ENCODE measurements at regions not wholly inside any gene's neighbourhood (a gene's known extent, or its start where the extent isn't known, plus 50 kb on each side); places are given as distances from the start of the nearest gene placed in this dataset.
A peak's percentile ranks its signal among the peaks of the same experiment; 100 is the strongest.

- Histone ChIP-seq H3K36me3 (replicated peaks; ENCODE audit: insufficient read depth, low read depth) (no peaks in the 10 kb centered on the region), H4K20me1 (ENCODE audit: insufficient read depth, poor library complexity, severe bottlenecking) (no peaks in the 10 kb centered on the region), H3K27ac (no peak overlapping the region), H3K9me2 (replicated peaks; ENCODE audit: insufficient read depth) (no peaks in the 10 kb centered on the region), H3K79me2 (no peaks in the 10 kb centered on the region), H3K4me2 (no peak overlapping the region), H2AFZ (no peak overlapping the region), H3K27me3 (no peaks in the 10 kb centered on the region), H3K4me1 (ENCODE audit: insufficient read depth) (no peaks in the 10 kb centered on the region), H3K4me3 (no peak overlapping the region), H3K9me3 (ENCODE audit: low read depth) (no peaks in the 10 kb centered on the region)
- DNase-seq (ENCODE audit: low spot score): no peak
- 67% methylated on average over 4 of the region's 4 CpGs for WGBS (ENCODE audit: low lambda C conversion rate, missing lambda C conversion rate)
- TF ChIP-seq CTCF (IDR thresholded peaks at IDR 0.05; ENCODE audit: poor library complexity): no peak
- no peak for TF ChIP-seq EZH2 (IDR thresholded peaks at IDR 0.05; ENCODE audit: borderline replicate concordance)
These were observed 1587.1 kb downstream of the PCDH9 start for GRCh38 chr13:65642996-65643395.

- Histone ChIP-seq H4K20me1 (ENCODE audit: insufficient read depth, poor library complexity, severe bottlenecking) (no peaks in the 10 kb centered on the region), H3K4me1 (ENCODE audit: insufficient read depth) (no peaks in the 10 kb centered on the region), H3K27ac (no peak overlapping the region), H3K79me2 (no peaks in the 10 kb centered on the region), H3K9me2 (replicated peaks; ENCODE audit: insufficient read depth) (no peaks in the 10 kb centered on the region), H3K4me2 (no peak overlapping the region), H3K9me3 (ENCODE audit: low read depth) (no peaks in the 10 kb centered on the region), H3K36me3 (replicated peaks; ENCODE audit: insufficient read depth, low read depth) (no peaks in the 10 kb centered on the region), H3K4me3 (no peak overlapping the region), H2AFZ (no peak overlapping the region), H3K27me3 (no peaks in the 10 kb centered on the region)
- no peak for DNase-seq (ENCODE audit: low spot score)
- no peak for TF ChIP-seq EZH2phosphoT487 (IDR thresholded peaks at IDR 0.05; ENCODE audit: low read depth, severe bottlenecking, unreplicated experiment)
- TF ChIP-seq CTCF (IDR thresholded peaks at IDR 0.05; ENCODE audit: poor library complexity): no peak
- TF ChIP-seq EZH2 (IDR thresholded peaks at IDR 0.05; ENCODE audit: borderline replicate concordance): no peak
These were observed 1587.8 kb downstream of the PCDH9 start for GRCh38 chr13:65642301-65642700.

GRCh38 chr13:65638572-65639168 lies 1591.5 kb downstream of the PCDH9 start:
- H3K36me3 ChIP-seq (replicated peaks; ENCODE audit: insufficient read depth, low read depth): no peaks in the 10 kb centered on the region
- no peaks in the 10 kb centered on the region for H3K9me2 ChIP-seq (replicated peaks; ENCODE audit: insufficient read depth)
- H3K4me2 ChIP-seq: no peak overlapping the region
- no peaks in the 10 kb centered on the region for H3K9me3 ChIP-seq (ENCODE audit: low read depth)
- TF ChIP-seq EZH2 (IDR thresholded peaks at IDR 0.05; ENCODE audit: borderline replicate concordance) (no peak), CTCF (IDR thresholded peaks at IDR 0.05; ENCODE audit: poor library complexity) (peak; percentile 66), EZH2phosphoT487 (IDR thresholded peaks at IDR 0.05; ENCODE audit: low read depth, severe bottlenecking, unreplicated experiment) (no peak)
- no peaks in the 10 kb centered on the region for H3K79me2 ChIP-seq
- WGBS (ENCODE audit: low lambda C conversion rate, missing lambda C conversion rate): 32% methylated on average over 2 of the region's 2 CpGs
- H3K27me3 ChIP-seq: no peaks in the 10 kb centered on the region
- H3K4me1 ChIP-seq (ENCODE audit: insufficient read depth): no peaks in the 10 kb centered on the region
- no peak overlapping the region for H2AFZ ChIP-seq
- H3K27ac ChIP-seq: no peak overlapping the region
- peak; percentile 60 for DNase-seq (ENCODE audit: low spot score)
- no peak overlapping the region for H3K4me3 ChIP-seq
- H4K20me1 ChIP-seq (ENCODE audit: insufficient read depth, poor library complexity, severe bottlenecking): no peaks in the 10 kb centered on the region

GRCh38 chr13:65633806-65634205 lies 1596.3 kb downstream of the PCDH9 start:
- Histone ChIP-seq H4K20me1 (ENCODE audit: insufficient read depth, poor library complexity, severe bottlenecking) (no peaks in the 10 kb centered on the region), H3K27ac (no peak overlapping the region), H3K4me1 (ENCODE audit: insufficient read depth) (no peaks in the 10 kb centered on the region), H3K9me3 (ENCODE audit: low read depth) (no peaks in the 10 kb centered on the region), H3K4me2 (no peak overlapping the region), H2AFZ (no peak overlapping the region), H3K27me3 (no peaks in the 10 kb centered on the region), H3K9me2 (replicated peaks; ENCODE audit: insufficient read depth) (no peaks in the 10 kb centered on the region), H3K36me3 (replicated peaks; ENCODE audit: insufficient read depth, low read depth) (no peaks in the 10 kb centered on the region), H3K79me2 (no peaks in the 10 kb centered on the region), H3K4me3 (no peak overlapping the region)
- no peak for DNase-seq (ENCODE audit: low spot score)
- 93% methylated on average over 1 of the region's 1 CpG for WGBS (ENCODE audit: low lambda C conversion rate, missing lambda C conversion rate)
- TF ChIP-seq CTCF (IDR thresholded peaks at IDR 0.05; ENCODE audit: poor library complexity) (no peak), EZH2phosphoT487 (IDR thresholded peaks at IDR 0.05; ENCODE audit: low read depth, severe bottlenecking, unreplicated experiment) (no peak), EZH2 (IDR thresholded peaks at IDR 0.05; ENCODE audit: borderline replicate concordance) (no peak)

Data from hepatocyte (in vitro differentiated cells).